Body of pancreas (tissue), 4 donors: ENCODE measurements at regions not wholly inside any gene's neighbourhood (a gene's known extent, or its start where the extent isn't known, plus 50 kb on each side); places are given as distances from the start of the nearest gene placed in this dataset.

Source experiments
- POLR2A ChIP-seq, 3 donors: fragments of 450-650 bp; IDR thresholded peaks; one replicate each; pipeline ENCODE4 v1.6.1; 2016; ENCODE audit warnings: antibody characterized with exemption in 3 of 3, mild to moderate bottlenecking in 2 of 3
- TF ChIP-seq, protein P1 (sequence below), 7 experiments: fragments of 450-650 bp in 4 of 7; fragments of 200-600 bp in 3 of 7; sonication (generic) in 3 of 7; IDR thresholded peaks; one replicate each; pipeline ENCODE4 v1.5.1; 2016 to 2019; ENCODE audit warnings: antibody characterized with exemption in 7 of 7

DNA sequence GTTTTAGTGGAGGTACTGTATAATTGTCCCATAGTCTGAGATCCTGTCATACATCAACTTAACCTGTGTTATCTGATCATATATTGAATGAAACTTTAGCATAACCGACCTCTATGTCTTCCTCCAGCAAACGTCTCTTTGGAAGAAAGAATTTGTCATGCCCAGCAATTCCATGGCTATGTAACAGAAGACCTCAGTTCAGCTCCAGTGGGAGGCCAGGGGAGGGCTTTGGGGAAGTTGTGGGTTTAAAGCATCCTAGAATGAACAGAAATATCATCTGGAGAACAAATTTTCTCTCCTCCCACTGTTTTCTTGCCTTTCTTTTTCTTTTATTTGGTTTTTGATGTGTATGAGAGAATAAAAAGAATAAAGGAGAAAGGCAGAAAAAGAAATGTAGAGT lies 164.5 kb downstream of the GAS1 start:
- TF ChIP-seq, protein P1, sequence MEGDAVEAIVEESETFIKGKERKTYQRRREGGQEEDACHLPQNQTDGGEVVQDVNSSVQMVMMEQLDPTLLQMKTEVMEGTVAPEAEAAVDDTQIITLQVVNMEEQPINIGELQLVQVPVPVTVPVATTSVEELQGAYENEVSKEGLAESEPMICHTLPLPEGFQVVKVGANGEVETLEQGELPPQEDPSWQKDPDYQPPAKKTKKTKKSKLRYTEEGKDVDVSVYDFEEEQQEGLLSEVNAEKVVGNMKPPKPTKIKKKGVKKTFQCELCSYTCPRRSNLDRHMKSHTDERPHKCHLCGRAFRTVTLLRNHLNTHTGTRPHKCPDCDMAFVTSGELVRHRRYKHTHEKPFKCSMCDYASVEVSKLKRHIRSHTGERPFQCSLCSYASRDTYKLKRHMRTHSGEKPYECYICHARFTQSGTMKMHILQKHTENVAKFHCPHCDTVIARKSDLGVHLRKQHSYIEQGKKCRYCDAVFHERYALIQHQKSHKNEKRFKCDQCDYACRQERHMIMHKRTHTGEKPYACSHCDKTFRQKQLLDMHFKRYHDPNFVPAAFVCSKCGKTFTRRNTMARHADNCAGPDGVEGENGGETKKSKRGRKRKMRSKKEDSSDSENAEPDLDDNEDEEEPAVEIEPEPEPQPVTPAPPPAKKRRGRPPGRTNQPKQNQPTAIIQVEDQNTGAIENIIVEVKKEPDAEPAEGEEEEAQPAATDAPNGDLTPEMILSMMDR (IDR thresholded peaks at IDR 0.05) = no peak
- no peak for TF ChIP-seq POLR2A (IDR thresholded peaks at IDR 0.05)
